ENCODE measurements at regions not wholly inside any gene's neighbourhood (a gene's known extent, or its start where the extent isn't known, plus 50 kb on each side); places are given as distances from the start of the nearest gene placed in this dataset.

GRCh38 chr12:126855768-126856167, 1411.2 kb upstream of the TMEM132C start:
- DNase-seq: no peak
- Histone ChIP-seq H3K4me3 (ENCODE audit: low read length) (no peak overlapping the region), H3K9me3 (ENCODE audit: low read length) (peaks cover 12% of the 10 kb centered on the region; the same call in 1 of the 2 replicates), H3K9ac (ENCODE audit: low read length) (no peak overlapping the region), H3K36me3 (ENCODE audit: insufficient read depth, low read length) (no peaks in the 10 kb centered on the region), H4K20me1 (ENCODE audit: insufficient read depth, low read depth, low read length) (no peaks in the 10 kb centered on the region), H3K4me2 (ENCODE audit: low read depth, low read length, poor library complexity, severe bottlenecking) (no peak overlapping the region), H3K4me1 (ENCODE audit: low read length) (no peaks in the 10 kb centered on the region), H3K79me2 (ENCODE audit: low read length) (no peaks in the 10 kb centered on the region), H3K27ac (ENCODE audit: low read length) (no peak overlapping the region), H3K9me2 (replicated peaks; ENCODE audit: insufficient read depth, low read length) (0 out of 2 replicates have a peak, but pooled peaks cover 3% of the 10 kb centered on the region), H3K27me3 (ENCODE audit: low read length) (no peaks in the 10 kb centered on the region), H2AFZ (ENCODE audit: low read length) (no peak overlapping the region)

- H3K9ac ChIP-seq (ENCODE audit: low read length): no peak overlapping the region
- no peak for DNase-seq
- no peaks in the 10 kb centered on the region for H3K79me2 ChIP-seq (ENCODE audit: low read length)
- H3K9me2 ChIP-seq (replicated peaks; ENCODE audit: insufficient read depth, low read length): 0 out of 2 replicates have a peak, but pooled peaks cover 3% of the 10 kb centered on the region
- H3K27ac ChIP-seq (ENCODE audit: low read length): no peak overlapping the region
- peaks cover 8% of the 10 kb centered on the region; the same call in 1 of the 2 replicates for H3K9me3 ChIP-seq (ENCODE audit: low read length)
- no peaks in the 10 kb centered on the region for H3K36me3 ChIP-seq (ENCODE audit: insufficient read depth, low read length)
- no peak overlapping the region for H3K4me3 ChIP-seq (ENCODE audit: low read length)
- no peaks in the 10 kb centered on the region for H3K4me1 ChIP-seq (ENCODE audit: low read length)
- H4K20me1 ChIP-seq (ENCODE audit: insufficient read depth, low read depth, low read length): no peaks in the 10 kb centered on the region
- no peak overlapping the region for H3K4me2 ChIP-seq (ENCODE audit: low read depth, low read length, poor library complexity, severe bottlenecking)
- H2AFZ ChIP-seq (ENCODE audit: low read length): no peak overlapping the region
- no peaks in the 10 kb centered on the region for H3K27me3 ChIP-seq (ENCODE audit: low read length)
Measured at GRCh38 chr12:126856958-126857357, 1410.0 kb upstream of the TMEM132C start.

GRCh38 chr12:126858560-126858959, 1408.4 kb upstream of the TMEM132C start:
- no peaks in the 10 kb centered on the region for H3K4me1 ChIP-seq (ENCODE audit: low read length)
- no peaks in the 10 kb centered on the region for H3K36me3 ChIP-seq (ENCODE audit: insufficient read depth, low read length)
- no peak overlapping the region for H2AFZ ChIP-seq (ENCODE audit: low read length)
- H3K9me2 ChIP-seq (replicated peaks; ENCODE audit: insufficient read depth, low read length): no peaks in the 10 kb centered on the region
- no peak overlapping the region for H3K4me3 ChIP-seq (ENCODE audit: low read length)
- H3K9ac ChIP-seq (ENCODE audit: low read length): no peak overlapping the region
- no peaks in the 10 kb centered on the region for H4K20me1 ChIP-seq (ENCODE audit: insufficient read depth, low read depth, low read length)
- no peaks in the 10 kb centered on the region for H3K27me3 ChIP-seq (ENCODE audit: low read length)
- H3K79me2 ChIP-seq (ENCODE audit: low read length): no peaks in the 10 kb centered on the region
- H3K27ac ChIP-seq (ENCODE audit: low read length): no peak overlapping the region
- DNase-seq: no peak
- H3K4me2 ChIP-seq (ENCODE audit: low read depth, low read length, poor library complexity, severe bottlenecking): no peak overlapping the region
- 0 out of 2 replicates have a peak, but pooled peaks cover 3% of the 10 kb centered on the region for H3K9me3 ChIP-seq (ENCODE audit: low read length)

GRCh38 chr12:126860210-126860609, 1406.8 kb upstream of the TMEM132C start:
- Histone ChIP-seq H3K27ac (ENCODE audit: low read length) (no peak overlapping the region), H2AFZ (ENCODE audit: low read length) (no peak overlapping the region), H3K4me3 (ENCODE audit: low read length) (no peak overlapping the region), H3K79me2 (ENCODE audit: low read length) (no peaks in the 10 kb centered on the region), H4K20me1 (ENCODE audit: insufficient read depth, low read depth, low read length) (no peaks in the 10 kb centered on the region), H3K9me3 (ENCODE audit: low read length) (peaks cover 12% of the 10 kb centered on the region), H3K4me1 (ENCODE audit: low read length) (no peaks in the 10 kb centered on the region), H3K4me2 (ENCODE audit: low read depth, low read length, poor library complexity, severe bottlenecking) (no peak overlapping the region), H3K36me3 (ENCODE audit: insufficient read depth, low read length) (no peaks in the 10 kb centered on the region), H3K27me3 (ENCODE audit: low read length) (no peaks in the 10 kb centered on the region), H3K9me2 (replicated peaks; ENCODE audit: insufficient read depth, low read length) (no peaks in the 10 kb centered on the region; the same call in 1 of the 2 replicates), H3K9ac (ENCODE audit: low read length) (no peak overlapping the region)
- DNase-seq: no peak

- DNase-seq: no peak
- H3K27ac ChIP-seq (ENCODE audit: low read length): no peak overlapping the region
- no peak overlapping the region for H3K4me3 ChIP-seq (ENCODE audit: low read length)
- H3K4me2 ChIP-seq (ENCODE audit: low read depth, low read length, poor library complexity, severe bottlenecking): no peak overlapping the region
- H3K9ac ChIP-seq (ENCODE audit: low read length): no peak overlapping the region
- no peaks in the 10 kb centered on the region for H3K36me3 ChIP-seq (ENCODE audit: insufficient read depth, low read length)
- H2AFZ ChIP-seq (ENCODE audit: low read length): no peak overlapping the region
- H4K20me1 ChIP-seq (ENCODE audit: insufficient read depth, low read depth, low read length): no peaks in the 10 kb centered on the region
- no peaks in the 10 kb centered on the region; the same call in 1 of the 2 replicates for H3K9me2 ChIP-seq (replicated peaks; ENCODE audit: insufficient read depth, low read length)
- H3K79me2 ChIP-seq (ENCODE audit: low read length): no peaks in the 10 kb centered on the region
- H3K9me3 ChIP-seq (ENCODE audit: low read length): peaks cover 12% of the 10 kb centered on the region
- no peaks in the 10 kb centered on the region for H3K27me3 ChIP-seq (ENCODE audit: low read length)
- H3K4me1 ChIP-seq (ENCODE audit: low read length): no peaks in the 10 kb centered on the region
Measured at GRCh38 chr12:126862500-126862899, 1404.5 kb upstream of the TMEM132C start.

GRCh38 chr12:126869644-126870043, 1397.3 kb upstream of the TMEM132C start:
- Histone ChIP-seq H3K4me2 (ENCODE audit: low read depth, low read length, poor library complexity, severe bottlenecking) (no peak overlapping the region), H3K27me3 (ENCODE audit: low read length) (no peaks in the 10 kb centered on the region), H4K20me1 (ENCODE audit: insufficient read depth, low read depth, low read length) (no peaks in the 10 kb centered on the region), H3K4me3 (ENCODE audit: low read length) (no peak overlapping the region), H3K27ac (ENCODE audit: low read length) (no peak overlapping the region), H3K9ac (ENCODE audit: low read length) (no peak overlapping the region), H3K9me2 (replicated peaks; ENCODE audit: insufficient read depth, low read length) (no peaks in the 10 kb centered on the region), H3K4me1 (ENCODE audit: low read length) (no peaks in the 10 kb centered on the region), H3K36me3 (ENCODE audit: insufficient read depth, low read length) (no peaks in the 10 kb centered on the region), H3K9me3 (ENCODE audit: low read length) (peaks cover 8% of the 10 kb centered on the region), H3K79me2 (ENCODE audit: low read length) (no peaks in the 10 kb centered on the region), H2AFZ (ENCODE audit: low read length) (no peak overlapping the region)
- DNase-seq: no peak

- H3K27me3 ChIP-seq (ENCODE audit: low read length): no peaks in the 10 kb centered on the region
- no peak for DNase-seq
- no peaks in the 10 kb centered on the region for H4K20me1 ChIP-seq (ENCODE audit: insufficient read depth, low read depth, low read length)
- H3K79me2 ChIP-seq (ENCODE audit: low read length): no peaks in the 10 kb centered on the region
- no peak overlapping the region for H2AFZ ChIP-seq (ENCODE audit: low read length)
- peaks cover 5% of the 10 kb centered on the region for H3K9me3 ChIP-seq (ENCODE audit: low read length)
- H3K9me2 ChIP-seq (replicated peaks; ENCODE audit: insufficient read depth, low read length): no peaks in the 10 kb centered on the region
- H3K36me3 ChIP-seq (ENCODE audit: insufficient read depth, low read length): no peaks in the 10 kb centered on the region
- no peaks in the 10 kb centered on the region for H3K4me1 ChIP-seq (ENCODE audit: low read length)
- no peak overlapping the region for H3K4me2 ChIP-seq (ENCODE audit: low read depth, low read length, poor library complexity, severe bottlenecking)
- H3K27ac ChIP-seq (ENCODE audit: low read length): no peak overlapping the region
- H3K9ac ChIP-seq (ENCODE audit: low read length): no peak overlapping the region
- no peak overlapping the region for H3K4me3 ChIP-seq (ENCODE audit: low read length)
Measured at GRCh38 chr12:126873701-126874100, 1393.3 kb upstream of the TMEM132C start.

- peak; percentile 84 for DNase-seq
Measured at GRCh38 chr12:126874427-126875026, 1392.4 kb upstream of the TMEM132C start.

More at GRCh38 chr12:126874427-126875026, 1392.4 kb upstream of the TMEM132C start:
- H3K79me2 ChIP-seq (ENCODE audit: low read length): no peaks in the 10 kb centered on the region
- no peaks in the 10 kb centered on the region for H4K20me1 ChIP-seq (ENCODE audit: insufficient read depth, low read depth, low read length)
- H3K4me2 ChIP-seq (ENCODE audit: low read depth, low read length, poor library complexity, severe bottlenecking): no peak overlapping the region
- no peak overlapping the region for H3K27ac ChIP-seq (ENCODE audit: low read length)
- no peak overlapping the region for H3K4me3 ChIP-seq (ENCODE audit: low read length)
- H3K9me3 ChIP-seq (ENCODE audit: low read length): peaks cover 5% of the 10 kb centered on the region
- H3K27me3 ChIP-seq (ENCODE audit: low read length): no peaks in the 10 kb centered on the region
- no peak overlapping the region for H3K9ac ChIP-seq (ENCODE audit: low read length)
- H3K36me3 ChIP-seq (ENCODE audit: insufficient read depth, low read length): no peaks in the 10 kb centered on the region
- no peaks in the 10 kb centered on the region for H3K9me2 ChIP-seq (replicated peaks; ENCODE audit: insufficient read depth, low read length)
- H3K4me1 ChIP-seq (ENCODE audit: low read length): no peaks in the 10 kb centered on the region
- H2AFZ ChIP-seq (ENCODE audit: low read length): no peak overlapping the region
